Naive thymus-derived CD4-positive, alpha-beta T cell (primary cell): ENCODE measurements at regions not wholly inside any gene's neighbourhood (a gene's known extent, or its start where the extent isn't known, plus 50 kb on each side); places are given as distances from the start of the nearest gene placed in this dataset.
A peak's percentile ranks its signal among the peaks of the same experiment; 100 is the strongest.
"Not testable (repeated sequence)": the region's sequence is repeated elsewhere in the genome, so short reads cannot be mapped to it uniquely, and the experiment has no call there.

Experiments used
- ATAC-seq: fragments of 150-1000 bp; cut with Tn5 transposase; 2 replicates; pipeline ENCODE4 v1.10.0; 2021; ENCODE audit warnings: mild to moderate bottlenecking, moderate library complexity
- CTCF ChIA-PET: fragments of 350-600 bp; sonication (Branson Sonifier 250); formaldehyde crosslinking; loops from one replicate; lab custom pipeline; 2021; ENCODE audit warnings: antibody characterized with exemption; lab: Charles Lee
- POLR2A ChIA-PET: fragments of 350-600 bp; sonication (Branson Sonifier 250); formaldehyde crosslinking; loops from one replicate; lab custom pipeline; 2021; ENCODE audit warnings: antibody characterized with exemption, inconsistent platforms; lab: Charles Lee
- DNase-seq, 9 donors: peaks; one replicate each; pipeline versions ENCODE4 v3.0.0 to v3.0.0-alpha.2; 2020 to 2022; ENCODE audit warnings: mixed read lengths in 1 of 9
- H3K27ac ChIP-seq: one replicate; pipeline ENCODE4 v1.7.0; 2013; ENCODE audit warnings: mild to moderate bottlenecking, low read depth, low read length, moderate library complexity
- H3K27me3 ChIP-seq, 2 donors: one replicate each; pipeline ENCODE4 v1.7.0; 2013; ENCODE audit warnings: low read length in 2 of 2, mild to moderate bottlenecking in 2 of 2, moderate library complexity in 2 of 2; ENCODE audit not compliant: control insufficient read depth in 2 of 2, insufficient read depth in 2 of 2
- H3K36me3 ChIP-seq, 3 experiments: 1 replicate in 2 of 3; 2 replicates in 1 of 3; pipeline ENCODE4 v1.7.0; 2013; ENCODE audit warnings: low read length in 3 of 3, mild to moderate bottlenecking in 3 of 3, moderate library complexity in 1 of 3; ENCODE audit not compliant: insufficient read depth in 3 of 3, control insufficient read depth in 2 of 3
- H3K4me1 ChIP-seq, 2 donors: one replicate each; pipeline ENCODE4 v1.7.0; 2013; ENCODE audit warnings: low read length in 2 of 2, mild to moderate bottlenecking in 2 of 2, moderate library complexity in 1 of 2; ENCODE audit not compliant: control insufficient read depth in 2 of 2, insufficient read depth in 2 of 2
- H3K4me3 ChIP-seq: 2 replicates; pipeline ENCODE4 v1.7.0; 2013; ENCODE audit warnings: mild to moderate bottlenecking, low read length
- H3K9me3 ChIP-seq, 3 experiments: 1 replicate in 2 of 3; 2 replicates in 1 of 3; pipeline ENCODE4 v1.7.0; 2013; ENCODE audit warnings: low read length in 3 of 3; ENCODE audit not compliant: control insufficient read depth in 2 of 3
- H3K27ac Mint-ChIP-seq, 9 donors: one replicate each; pipeline ENCODE4 v1.8.0; 2020 to 2022; ENCODE audit warnings: mixed read lengths in 9 of 9, mild to moderate bottlenecking in 8 of 9, moderate library complexity in 5 of 9, inconsistent platforms in 2 of 9
- H3K27me3 Mint-ChIP-seq, 5 donors: one replicate each; pipeline ENCODE4 v1.8.0; 2021 to 2022; ENCODE audit warnings: mixed read lengths in 5 of 5, mild to moderate bottlenecking in 1 of 5
- H3K36me3 Mint-ChIP-seq, 5 donors: one replicate each; pipeline ENCODE4 v1.8.0; 2020 to 2022; ENCODE audit warnings: mixed read lengths in 5 of 5, mild to moderate bottlenecking in 3 of 5, inconsistent platforms in 1 of 5
- H3K4me1 Mint-ChIP-seq, 7 donors: one replicate each; pipeline ENCODE4 v1.8.0; 2020 to 2022; ENCODE audit warnings: mixed read lengths in 7 of 7, mild to moderate bottlenecking in 3 of 7, inconsistent platforms in 1 of 7
- H3K4me3 Mint-ChIP-seq, 10 donors: one replicate each; pipeline ENCODE4 v1.8.0; 2020 to 2022; ENCODE audit warnings: mild to moderate bottlenecking in 10 of 10, mixed read lengths in 10 of 10, moderate library complexity in 6 of 10, inconsistent platforms in 2 of 10
- H3K9me3 Mint-ChIP-seq, 11 donors: one replicate each; pipeline ENCODE4 v1.8.0; 2020 to 2022; ENCODE audit warnings: mixed read lengths in 11 of 11, mild to moderate bottlenecking in 4 of 11, inconsistent platforms in 1 of 11, moderate library complexity in 1 of 11
- intact Hi-C, 2 donors: fragments of 100-400 bp; cut with micrococcal nuclease; formaldehyde crosslinking; loops; one replicate each; pipeline ENCODE4 v1.15.1; 2023

DNA sequence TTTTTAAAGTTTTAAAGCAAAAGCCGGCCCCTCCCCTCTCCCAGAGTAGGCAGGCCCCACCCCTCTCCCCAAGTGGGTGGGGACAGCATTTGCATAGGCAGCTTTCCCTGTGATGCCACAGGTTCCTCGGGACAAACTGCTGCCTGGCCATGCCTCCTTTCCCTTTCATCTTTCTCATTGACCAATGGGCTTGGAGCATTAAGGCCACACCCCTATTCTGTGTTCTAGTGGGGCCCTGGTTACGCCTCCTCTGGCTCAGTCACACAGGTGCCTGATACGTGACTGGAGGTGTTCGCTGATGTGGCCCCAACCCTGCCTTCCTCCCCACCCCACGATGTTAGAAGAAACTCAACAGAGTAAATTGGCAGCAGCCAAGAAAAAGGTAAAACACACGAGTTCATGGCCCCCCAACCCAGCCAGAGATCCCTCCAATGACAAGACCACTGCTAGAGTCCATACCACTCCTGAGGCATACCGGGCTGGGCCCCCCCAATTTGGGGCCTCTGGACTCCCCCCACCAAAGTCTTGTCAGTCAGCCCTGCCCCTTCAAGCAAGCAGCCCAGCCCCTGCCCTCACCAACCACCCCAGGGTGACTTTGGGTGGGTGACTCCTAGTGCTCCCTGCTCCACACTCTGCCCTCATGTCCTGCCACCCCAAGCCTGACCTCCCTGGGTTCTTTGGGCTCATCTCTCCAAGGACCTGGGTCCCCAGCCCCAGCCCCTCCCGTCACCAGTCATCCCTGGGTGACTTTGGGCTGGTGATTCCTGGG, 62.8 kb upstream of the CSPG4 start:
- ATAC-seq: no peak
- CTCF ChIA-PET: no interaction called here

DNA sequence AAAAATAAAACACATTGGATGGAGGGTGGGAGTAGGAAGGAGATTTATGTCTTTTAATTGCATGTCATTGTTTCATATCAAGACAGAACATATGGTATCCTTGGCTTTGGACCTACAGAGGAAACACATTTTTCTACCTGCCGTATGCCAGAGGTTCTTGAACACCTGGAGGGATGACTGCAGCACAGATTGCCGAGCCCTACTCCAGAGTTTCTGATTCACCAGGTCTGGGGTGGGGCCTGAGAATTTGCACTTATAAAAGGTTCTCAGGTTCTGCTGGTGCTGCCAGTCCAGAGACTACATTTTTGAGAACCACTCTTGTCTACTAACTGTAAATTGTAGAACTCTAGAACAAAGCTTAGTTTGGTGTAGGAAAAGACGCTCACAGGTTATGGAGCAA, 61.3 kb upstream of the CSPG4 start:
- H3K27ac Mint-ChIP-seq, H3K36me3 ChIP-seq, POLR2A ChIA-PET, H3K36me3 Mint-ChIP-seq, intact Hi-C loops, H3K27ac ChIP-seq, H3K27me3 ChIP-seq, H3K9me3 ChIP-seq, H3K4me3 ChIP-seq, H3K4me1 Mint-ChIP-seq, DNase-seq, ATAC-seq, H3K4me3 Mint-ChIP-seq, H3K9me3 Mint-ChIP-seq, H3K4me1 ChIP-seq, CTCF ChIA-PET: not testable (repeated sequence)
- H3K27me3 Mint-ChIP-seq: peaks cover 0 to 16% (median 0%) of the 10 kb centered on the region in 5 donors

More for the DNA sequence above, 62.8 kb upstream of the CSPG4 start:
- no peaks in the 10 kb centered on the region for H3K9me3 Mint-ChIP-seq
- Histone ChIP-seq H3K4me3 (no peak overlapping the region), H3K27ac (no peak overlapping the region), H3K27me3 (no peaks in the 10 kb centered on the region), H3K36me3 (no peaks in the 10 kb centered on the region), H3K4me1 (no peaks in the 10 kb centered on the region), H3K9me3 (no peaks in the 10 kb centered on the region)
- peaks cover 0 to 7% (median 0%) of the 10 kb centered on the region in 7 donors for H3K4me1 Mint-ChIP-seq
- POLR2A ChIA-PET: no interaction called here
- DNase-seq: no peak
- H3K36me3 Mint-ChIP-seq: no peaks in the 10 kb centered on the region
- intact Hi-C loops: no loop called here
- no peak overlapping the region for H3K4me3 Mint-ChIP-seq
- H3K27ac Mint-ChIP-seq: peak overlapping the region in 1 of 9 donors; percentile 71
- H3K27me3 Mint-ChIP-seq: peaks cover 0 to 22% (median 0%) of the 10 kb centered on the region in 5 donors

DNA sequence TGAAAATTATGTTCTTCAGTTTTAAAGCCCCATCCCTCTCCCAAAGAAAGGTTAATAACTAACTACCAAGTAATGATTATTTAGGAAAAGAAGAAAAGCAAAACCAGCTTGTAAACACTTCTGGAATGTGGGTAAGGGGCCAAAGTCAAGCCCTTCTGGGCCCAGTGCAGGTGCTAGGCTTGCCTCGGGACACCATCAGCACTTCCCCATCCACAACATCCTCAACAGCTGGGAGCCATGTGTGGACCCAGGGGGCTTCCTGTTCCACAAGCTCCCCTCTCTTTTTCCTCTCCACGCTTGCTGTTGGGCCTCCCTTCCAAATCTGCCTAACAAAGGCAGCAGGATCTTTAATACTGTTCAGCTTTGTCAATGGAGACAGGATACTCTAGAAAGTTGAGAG, 58.4 kb upstream of the CSPG4 start:
- H3K4me1 Mint-ChIP-seq, H3K4me3 Mint-ChIP-seq, H3K36me3 Mint-ChIP-seq, ATAC-seq, H3K4me3 ChIP-seq, H3K9me3 ChIP-seq, H3K27me3 ChIP-seq, H3K36me3 ChIP-seq, H3K27ac Mint-ChIP-seq, DNase-seq, intact Hi-C loops, H3K27ac ChIP-seq, H3K9me3 Mint-ChIP-seq, H3K4me1 ChIP-seq: not testable (repeated sequence)
- ChIA-PET CTCF (interaction anchor here (0.6 kb wide), 2 partner anchors 10 to 11 kb away, joined by 3 to 5 read pairs; no protein-coding TSS in a partner anchor), POLR2A (interaction anchor here (0.7 kb wide), 1 partner anchor 269 kb away, joined by 3 read pairs; no protein-coding TSS in a partner anchor)
- H3K27me3 Mint-ChIP-seq: peaks cover 0 to 15% (median 0%) of the 10 kb centered on the region in 5 donors

DNA sequence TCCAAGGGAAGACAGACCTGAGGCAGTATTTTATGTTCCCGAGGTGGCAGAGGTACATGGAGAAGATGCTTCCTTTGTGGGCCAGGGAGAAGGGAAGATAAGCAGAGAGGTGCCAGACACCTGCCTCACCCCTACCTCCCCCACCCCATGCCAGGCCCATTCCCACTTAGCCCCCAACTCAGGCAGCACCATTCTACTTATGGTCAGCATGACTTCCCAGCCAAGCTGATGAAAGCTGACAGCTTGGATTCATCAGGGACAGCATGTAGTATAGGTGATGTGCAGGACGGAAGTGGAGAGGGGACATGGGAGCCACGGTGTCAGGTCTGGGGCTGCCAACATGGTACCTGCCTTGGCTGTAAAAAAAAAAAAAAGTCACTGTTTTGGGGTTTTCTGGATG, 57.5 kb upstream of the CSPG4 start:
- no peak overlapping the region for H3K4me3 Mint-ChIP-seq
- ChIA-PET CTCF (interaction anchor here (0.6 kb wide), 2 partner anchors 10 to 11 kb away, joined by 3 to 5 read pairs; no protein-coding TSS in a partner anchor), POLR2A (no interaction called here)
- no peaks in the 10 kb centered on the region for H3K4me1 Mint-ChIP-seq
- ATAC-seq (no peak), DNase-seq (no peak)
- Histone ChIP-seq H3K27ac (no peak overlapping the region), H3K36me3 (no peaks in the 10 kb centered on the region), H3K4me3 (no peak overlapping the region), H3K27me3 (no peaks in the 10 kb centered on the region), H3K4me1 (no peaks in the 10 kb centered on the region), H3K9me3 (no peaks in the 10 kb centered on the region)
- H3K36me3 Mint-ChIP-seq: no peaks in the 10 kb centered on the region
- intact Hi-C loops: no loop called here
- no peak overlapping the region for H3K27ac Mint-ChIP-seq
- H3K27me3 Mint-ChIP-seq: peaks cover 0 to 15% (median 0%) of the 10 kb centered on the region in 5 donors
- peaks cover 0 to 2% (median 0%) of the 10 kb centered on the region in 11 donors for H3K9me3 Mint-ChIP-seq

DNA sequence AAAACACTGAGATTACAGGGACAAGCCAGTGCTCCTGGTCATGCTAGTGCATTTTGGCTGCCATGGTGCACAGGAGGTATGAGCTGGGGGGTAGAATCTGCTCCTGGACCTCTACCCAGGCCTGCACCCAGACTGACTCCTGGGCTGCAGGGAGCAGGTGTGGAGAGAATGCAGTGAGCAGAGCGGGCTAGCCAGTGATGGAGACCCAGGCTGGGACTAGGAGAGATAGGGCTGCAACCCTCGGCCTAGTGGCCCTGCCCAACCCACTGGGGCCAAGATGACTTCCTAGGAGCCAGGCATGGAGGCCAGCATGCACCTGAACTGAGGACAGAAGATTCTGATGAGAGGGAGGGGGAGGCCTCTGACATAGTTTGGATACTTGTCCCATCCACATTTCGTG, 55.9 kb upstream of the CSPG4 start:
- H3K4me1 ChIP-seq, H3K9me3 ChIP-seq, H3K4me3 ChIP-seq, intact Hi-C loops, ATAC-seq, CTCF ChIA-PET, H3K27ac Mint-ChIP-seq, H3K27me3 ChIP-seq, H3K36me3 ChIP-seq, H3K27ac ChIP-seq, H3K4me1 Mint-ChIP-seq, POLR2A ChIA-PET, H3K9me3 Mint-ChIP-seq, H3K36me3 Mint-ChIP-seq, H3K4me3 Mint-ChIP-seq: not testable (repeated sequence)
- peaks cover 0 to 13% (median 0%) of the 10 kb centered on the region in 5 donors for H3K27me3 Mint-ChIP-seq
- DNase-seq: peak in 1 of 9 donors; percentile 12

GRCh38 chr15:75765551-75766305, 53.1 kb upstream of the CSPG4 start:
- H3K27ac ChIP-seq, H3K4me1 ChIP-seq, H3K27me3 ChIP-seq, H3K4me3 ChIP-seq, H3K36me3 ChIP-seq, DNase-seq, H3K9me3 Mint-ChIP-seq, H3K4me3 Mint-ChIP-seq, H3K27ac Mint-ChIP-seq, H3K36me3 Mint-ChIP-seq, intact Hi-C loops, H3K4me1 Mint-ChIP-seq, CTCF ChIA-PET, POLR2A ChIA-PET, H3K9me3 ChIP-seq, H3K27me3 Mint-ChIP-seq, ATAC-seq: not testable (repeated sequence)
